ENCODE measurements at regions not wholly inside any gene's neighbourhood (a gene's known extent, or its start where the extent isn't known, plus 50 kb on each side); places are given as distances from the start of the nearest gene placed in this dataset.

GRCh38 chr3:189118896-189119295 lies 52.9 kb upstream of the TPRG1 start:
- no peak overlapping the region for H3K4me3 ChIP-seq (ENCODE audit: extremely low read depth in 1 of 4, insufficient read depth in 2 of 4, low read depth in 3 of 4, low read length in 4 of 4)
- H4K8ac ChIP-seq (ENCODE audit: extremely low read depth, insufficient read depth, low read length) = no peak overlapping the region
- no peak overlapping the region for H3K27ac ChIP-seq (ENCODE audit: low read depth, low read length)
- no peaks in the 10 kb centered on the region for H3K4me1 ChIP-seq (replicated peaks in 1 of 4; ENCODE audit: control insufficient read depth in 3 of 4, insufficient read depth in 4 of 4, low read length in 3 of 4)
- no peaks in the 10 kb centered on the region for H3K79me2 ChIP-seq (ENCODE audit: control insufficient read depth in 1 of 2, insufficient read depth in 2 of 2, low read length in 2 of 2)
- DNase-seq (ENCODE audit: low read depth in 1 of 2, low spot score in 2 of 2) (no peak), FAIRE-seq (no peak)
- no peak overlapping the region for H2BK120ac ChIP-seq (replicated peaks; ENCODE audit: low read depth, low read length)
- no peaks in the 10 kb centered on the region for H4K20me1 ChIP-seq (replicated peaks in 1 of 2; ENCODE audit: control insufficient read depth in 1 of 2, insufficient read depth in 2 of 2, low read length in 2 of 2)
- H3K36me3 ChIP-seq (ENCODE audit: control insufficient read depth in 2 of 4, insufficient read depth in 4 of 4, low read length in 3 of 4) = no peaks in the 10 kb centered on the region
- H4K5ac ChIP-seq (ENCODE audit: insufficient read length, low read depth, low read length) = no peak overlapping the region
- H3K9ac ChIP-seq (replicated peaks in 1 of 4; ENCODE audit: extremely low read depth in 1 of 4, low read depth in 3 of 4, low read length in 3 of 4) = no peak overlapping the region
- POLR2A ChIA-PET (ENCODE audit: partially characterized antibody) = no interaction called here
- H3K27me3 ChIP-seq (replicated peaks in 1 of 4; ENCODE audit: control insufficient read depth in 3 of 4, extremely low read depth in 1 of 4, insufficient read depth in 3 of 4, low read length in 3 of 4) = no peaks in the 10 kb centered on the region
- H2AK5ac ChIP-seq (ENCODE audit: low read depth, low read length) = no peak overlapping the region
- H3K9me3 ChIP-seq (ENCODE audit: insufficient read depth in 2 of 2, low read depth in 1 of 2, low read length in 1 of 2) = 0 out of 4 replicates have a peak, but pooled peaks cover 0 to 4% of the 10 kb centered on the region in 2 experiments
- H2BK5ac ChIP-seq (ENCODE audit: low read depth, low read length) = no peak overlapping the region
- H2BK12ac ChIP-seq (ENCODE audit: low read depth, low read length) = no peak overlapping the region
- no peak overlapping the region for H3K23ac ChIP-seq (ENCODE audit: insufficient read length)
- no peak overlapping the region for H3K18ac ChIP-seq (ENCODE audit: extremely low read depth, low read length)
- H3K4ac ChIP-seq (replicated peaks; ENCODE audit: insufficient read length, low read depth, low read length) = no peak overlapping the region
- no peaks in the 10 kb centered on the region for H3K23me2 ChIP-seq (ENCODE audit: low read depth, low read length)
- no peak overlapping the region for H4K91ac ChIP-seq (replicated peaks; ENCODE audit: insufficient read length, low read length)
- H2BK20ac ChIP-seq (ENCODE audit: low read length) = no peak overlapping the region
- 100% methylated on average over 1 of the region's 1 CpG; no CpG with 5 or more reads in 1 of the 2 experiments for WGBS, 2 experiments (ENCODE audit: extremely low coverage in 1 of 2, insufficient coverage in 1 of 2, insufficient read length in 1 of 2, insufficient replicate concordance in 2 of 2, low coverage in 1 of 2, low lambda C conversion rate in 2 of 2, missing lambda C conversion rate in 1 of 2)
- no peak overlapping the region for H3K14ac ChIP-seq (ENCODE audit: insufficient read length)
- no peak overlapping the region for H3K4me2 ChIP-seq (ENCODE audit: insufficient read depth in 1 of 2, low read depth in 2 of 2, low read length in 2 of 2)
- H2BK15ac ChIP-seq (ENCODE audit: low read length) = no peak overlapping the region
- CTCF ChIA-PET (ENCODE audit: partially characterized antibody) = no interaction called here
- H3K56ac ChIP-seq (replicated peaks; ENCODE audit: insufficient read length, low read depth, low read length) = no peak overlapping the region
- no peak overlapping the region for H2AFZ ChIP-seq (ENCODE audit: low read length)
- H3K79me1 ChIP-seq (ENCODE audit: low read depth, low read length) = no peaks in the 10 kb centered on the region
- TF ChIP-seq KDM1A (IDR thresholded peaks at IDR 0.05; ENCODE audit: borderline replicate concordance, low read length) (no peak), FOSL1 (IDR thresholded peaks at IDR 0.05; ENCODE audit: insufficient read depth, low read depth, low read length) (no peak), YY1 (IDR thresholded peaks at IDR 0.05; ENCODE audit: low read depth, low read length) (no peak), RBBP5 (IDR thresholded peaks at IDR 0.05; ENCODE audit: borderline replicate concordance, low read depth, low read length) (no peak), HDAC6 (IDR thresholded peaks at IDR 0.05; ENCODE audit: low read depth, low read length) (no peak), ZNF274 (IDR thresholded peaks at IDR 0.05; ENCODE audit: borderline replicate concordance, extremely low read depth, low read length) (no peak), SP2 (IDR thresholded peaks at IDR 0.05; ENCODE audit: low read length) (no peak), SUZ12 (IDR thresholded peaks at IDR 0.05; ENCODE audit: low read length) (no peak), EP300 (IDR thresholded peaks at IDR 0.05; ENCODE audit: borderline replicate concordance in 1 of 2, low read depth in 2 of 2, low read length in 2 of 2) (no peak), E2F6 (IDR thresholded peaks at IDR 0.05) (no peak)
- TF ChIP-seq, protein P1, sequence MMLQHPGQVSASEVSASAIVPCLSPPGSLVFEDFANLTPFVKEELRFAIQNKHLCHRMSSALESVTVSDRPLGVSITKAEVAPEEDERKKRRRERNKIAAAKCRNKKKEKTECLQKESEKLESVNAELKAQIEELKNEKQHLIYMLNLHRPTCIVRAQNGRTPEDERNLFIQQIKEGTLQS (IDR thresholded peaks at IDR 0.05; ENCODE audit: insufficient read depth, low read depth, low read length) = no peak
